Esophagus squamous epithelium (tissue), 5 donors: ENCODE measurements at regions not wholly inside any gene's neighbourhood (a gene's known extent, or its start where the extent isn't known, plus 50 kb on each side); places are given as distances from the start of the nearest gene placed in this dataset.

Experiments
- DNase-seq: peaks from one replicate; lab custom pipeline; 2025; lab: John Stamatoyannopoulos, UW
- H3K27ac ChIP-seq, 4 donors: fragments of 200-600 bp; sonication (generic); one replicate each; pipeline ENCODE4 v1.5.1; 2016 to 2019; ENCODE audit warnings: mild to moderate bottlenecking in 1 of 4
- H3K27me3 ChIP-seq, 4 donors: fragments of 200-600 bp; sonication (generic); 1 replicate in 3 of 4; 2 replicates in 1 of 4; pipeline versions ENCODE4 v1.5.1 to v1.6.0; 2017 to 2021; ENCODE audit warnings: antibody characterized with exemption in 1 of 4
- H3K36me3 ChIP-seq, 3 donors: fragments of 200-600 bp; sonication (generic); one replicate each; pipeline ENCODE4 v1.5.1; 2016 to 2019
- H3K4me1 ChIP-seq, 3 donors: fragments of 200-600 bp; sonication (generic); one replicate each; pipeline ENCODE4 v1.5.1; 2017 to 2019
- H3K4me3 ChIP-seq, 4 donors: fragments of 200-600 bp; sonication (generic); 1 replicate in 3 of 4; 2 replicates in 1 of 4; pipeline ENCODE4 v1.5.1; 2016 to 2019; ENCODE audit warnings: mild to moderate bottlenecking in 2 of 4, moderate library complexity in 1 of 4
- H3K9me3 ChIP-seq, 3 donors: fragments of 200-600 bp; sonication (generic); one replicate each; pipeline ENCODE4 v1.5.1; 2016 to 2019
- POLR2A ChIP-seq, 4 donors: fragments of 450-650 bp; IDR thresholded peaks; one replicate each; pipeline ENCODE4 v1.6.1; 2017; ENCODE audit warnings: antibody characterized with exemption in 4 of 4, mild to moderate bottlenecking in 4 of 4, moderate library complexity in 3 of 4
- WGBS, 2 donors: methylation state at CpG; one replicate each; pipeline ENCODE4 v1.1.5; 2018; 5-methylcytosine and 5-hydroxymethylcytosine counted together
- intact Hi-C: fragments of 100-400 bp; cut with DNase I; formaldehyde crosslinking; loops from one replicate; pipeline ENCODE4 v1.15.0; 2022
- TF ChIP-seq, protein P1 (sequence below), 6 experiments: fragments of 450-650 bp in 4 of 6; fragments of 200-600 bp in 2 of 6; sonication (generic) in 2 of 6; IDR thresholded peaks; one replicate each; pipeline ENCODE4 v1.5.1; 2016 to 2019; ENCODE audit warnings: antibody characterized with exemption in 6 of 6, mild to moderate bottlenecking in 4 of 6, moderate library complexity in 4 of 6
- donor health status: DM: yes; HTN: yes; CAD: no.

- Histone ChIP-seq H3K27me3 (no peaks in the 10 kb centered on the region), H3K36me3 (no peaks in the 10 kb centered on the region), H3K4me1 (no peaks in the 10 kb centered on the region), H3K27ac (no peak overlapping the region), H3K9me3 (no peaks in the 10 kb centered on the region), H3K4me3 (no peak overlapping the region)
- intact Hi-C loops = no loop called here
- DNase-seq = no peak
- no peak for TF ChIP-seq POLR2A (IDR thresholded peaks at IDR 0.05)
- TF ChIP-seq, protein P1, sequence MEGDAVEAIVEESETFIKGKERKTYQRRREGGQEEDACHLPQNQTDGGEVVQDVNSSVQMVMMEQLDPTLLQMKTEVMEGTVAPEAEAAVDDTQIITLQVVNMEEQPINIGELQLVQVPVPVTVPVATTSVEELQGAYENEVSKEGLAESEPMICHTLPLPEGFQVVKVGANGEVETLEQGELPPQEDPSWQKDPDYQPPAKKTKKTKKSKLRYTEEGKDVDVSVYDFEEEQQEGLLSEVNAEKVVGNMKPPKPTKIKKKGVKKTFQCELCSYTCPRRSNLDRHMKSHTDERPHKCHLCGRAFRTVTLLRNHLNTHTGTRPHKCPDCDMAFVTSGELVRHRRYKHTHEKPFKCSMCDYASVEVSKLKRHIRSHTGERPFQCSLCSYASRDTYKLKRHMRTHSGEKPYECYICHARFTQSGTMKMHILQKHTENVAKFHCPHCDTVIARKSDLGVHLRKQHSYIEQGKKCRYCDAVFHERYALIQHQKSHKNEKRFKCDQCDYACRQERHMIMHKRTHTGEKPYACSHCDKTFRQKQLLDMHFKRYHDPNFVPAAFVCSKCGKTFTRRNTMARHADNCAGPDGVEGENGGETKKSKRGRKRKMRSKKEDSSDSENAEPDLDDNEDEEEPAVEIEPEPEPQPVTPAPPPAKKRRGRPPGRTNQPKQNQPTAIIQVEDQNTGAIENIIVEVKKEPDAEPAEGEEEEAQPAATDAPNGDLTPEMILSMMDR (IDR thresholded peaks at IDR 0.05) = no peak
- 49 to 50% methylated on average over 2 of the region's 2 CpGs for WGBS, 2 donors
These were observed 151.1 kb downstream of the LRRC70 start for GRCh38 chr5:62729675-62730074.

DNA sequence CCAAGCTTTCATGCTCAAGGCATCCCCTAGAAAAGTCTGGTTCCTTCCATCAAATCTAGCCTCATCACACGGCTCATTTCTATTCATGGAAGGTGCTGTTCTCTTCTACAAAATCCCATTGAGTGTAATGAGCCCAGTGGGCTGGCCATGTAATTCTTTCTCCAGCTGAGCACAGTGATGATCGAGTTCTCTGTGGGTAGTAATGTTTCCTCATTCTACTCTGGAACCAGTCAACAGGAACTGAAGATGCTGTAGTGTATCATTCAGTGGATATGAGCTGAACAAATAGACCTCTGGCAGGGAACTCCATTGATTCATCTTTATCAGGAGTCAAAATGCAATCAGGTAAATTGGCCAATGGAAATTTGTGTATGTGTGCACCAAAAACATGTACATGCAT lies 149.2 kb downstream of the LRRC70 start:
- Histone ChIP-seq H3K9me3 (no peaks in the 10 kb centered on the region), H3K4me1 (no peaks in the 10 kb centered on the region), H3K27ac (no peak overlapping the region), H3K4me3 (no peak overlapping the region), H3K36me3 (no peaks in the 10 kb centered on the region), H3K27me3 (no peaks in the 10 kb centered on the region)
- TF ChIP-seq, protein P1 (IDR thresholded peaks at IDR 0.05) = no peak
- TF ChIP-seq POLR2A (IDR thresholded peaks at IDR 0.05) = no peak
- no peak for DNase-seq
- intact Hi-C loops = no loop called here
- 72 to 83% methylated on average over 2 of the region's 2 CpGs for WGBS, 2 donors

GRCh38 chr5:62727184-62727583 lies 148.6 kb downstream of the LRRC70 start:
- WGBS, 2 donors = 92 to 96% methylated on average over 3 of the region's 3 CpGs
- intact Hi-C loops = no loop called here
- no peaks in the 10 kb centered on the region for H3K36me3 ChIP-seq
- no peak overlapping the region for H3K4me3 ChIP-seq
- H3K27ac ChIP-seq = no peak overlapping the region
- H3K4me1 ChIP-seq = no peaks in the 10 kb centered on the region
- no peaks in the 10 kb centered on the region for H3K9me3 ChIP-seq
- TF ChIP-seq, protein P1 (IDR thresholded peaks at IDR 0.05) = no peak
- no peak for TF ChIP-seq POLR2A (IDR thresholded peaks at IDR 0.05)
- no peak for DNase-seq
- H3K27me3 ChIP-seq = no peaks in the 10 kb centered on the region

DNA sequence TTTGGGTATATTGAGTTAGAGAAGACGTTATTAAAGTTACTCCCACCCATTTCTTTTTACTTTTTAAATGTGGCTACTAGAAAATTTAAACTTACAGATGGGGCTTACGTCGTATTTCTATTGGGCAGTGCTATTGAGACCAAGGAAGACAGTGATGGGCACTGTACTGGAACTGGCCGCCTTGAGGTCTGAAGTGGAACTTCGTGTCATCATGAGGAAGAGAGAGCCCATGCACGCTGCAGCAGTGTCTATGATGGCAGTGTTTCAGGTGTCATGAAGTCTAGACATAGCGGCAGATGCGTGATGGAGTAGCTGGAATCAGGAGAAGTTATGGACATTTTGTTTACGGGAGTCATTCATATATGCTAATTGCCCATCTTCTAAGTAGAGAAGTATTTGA lies 143.7 kb downstream of the LRRC70 start:
- intact Hi-C loops = no loop called here
- Histone ChIP-seq H3K4me1 (peaks cover 0 to 7% (median 0%) of the 10 kb centered on the region in 3 donors), H3K27me3 (no peaks in the 10 kb centered on the region), H3K27ac (no peak overlapping the region), H3K9me3 (no peaks in the 10 kb centered on the region), H3K36me3 (no peaks in the 10 kb centered on the region), H3K4me3 (no peak overlapping the region)
- WGBS, 2 donors = 82 to 85% methylated on average over 9 of the region's 9 CpGs
- no peak for DNase-seq
- TF ChIP-seq, protein P1 (IDR thresholded peaks at IDR 0.05) = no peak
- TF ChIP-seq POLR2A (IDR thresholded peaks at IDR 0.05) = no peak

GRCh38 chr5:62720031-62720441 lies 141.4 kb downstream of the LRRC70 start:
- no peak overlapping the region for H3K27ac ChIP-seq
- H3K4me1 ChIP-seq = peaks cover 0 to 7% (median 0%) of the 10 kb centered on the region in 3 donors
- no peaks in the 10 kb centered on the region for H3K36me3 ChIP-seq
- intact Hi-C loops = no loop called here
- H3K27me3 ChIP-seq = no peaks in the 10 kb centered on the region
- H3K9me3 ChIP-seq = no peaks in the 10 kb centered on the region
- WGBS, 2 donors = 21 to 22% methylated on average over 7 of the region's 7 CpGs
- TF ChIP-seq, protein P1 (IDR thresholded peaks at IDR 0.05) = peak in 2 of 6 experiments; percentile 17 to 48
- no peak for TF ChIP-seq POLR2A (IDR thresholded peaks at IDR 0.05)
- no peak overlapping the region for H3K4me3 ChIP-seq
- no peak for DNase-seq
